ENCODE measurements at regions not wholly inside any gene's neighbourhood (a gene's known extent, or its start where the extent isn't known, plus 50 kb on each side); places are given as distances from the start of the nearest gene placed in this dataset.

DNA sequence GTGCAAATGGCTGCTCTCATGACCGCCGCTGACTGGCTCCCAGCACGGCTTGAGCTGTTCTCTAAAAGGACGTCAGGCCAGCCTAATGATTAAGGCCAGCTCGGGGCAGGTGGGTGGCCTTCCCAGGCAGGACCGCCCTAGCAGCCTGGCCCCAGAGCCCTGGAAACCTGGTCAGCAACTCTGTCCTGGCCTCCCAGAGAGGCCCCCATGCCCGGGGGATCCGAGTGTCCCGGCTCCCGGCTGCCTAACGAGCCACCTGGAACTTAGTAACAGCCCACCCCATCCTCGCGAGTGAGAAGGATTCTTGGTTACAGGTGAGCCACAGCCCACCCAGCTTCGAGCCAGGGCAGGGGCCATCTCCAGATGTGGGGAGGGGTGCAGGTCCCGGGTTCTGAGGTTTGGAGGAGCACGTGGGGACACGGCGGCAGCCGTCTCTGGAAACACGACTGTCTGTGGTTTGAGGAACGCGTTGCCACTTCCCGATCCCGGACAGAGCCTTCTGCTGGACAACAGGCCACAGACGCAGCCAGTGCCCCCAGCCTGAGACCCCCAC lies 73.8 kb upstream of the FBRSL1 start:
- no peak for DNase-seq
- Histone ChIP-seq H2AFZ (ENCODE audit: low read depth) (no peak overlapping the region), H3K27me3 (ENCODE audit: insufficient read depth) (peaks cover 48% of the 10 kb centered on the region), H3F3A (replicated peaks; ENCODE audit: insufficient read depth) (no peaks in the 10 kb centered on the region), H3K4me3 (ENCODE audit: low read depth in 2 of 2, low read length in 1 of 2) (no peak overlapping the region), H3K36me3 (replicated peaks in 1 of 2; ENCODE audit: control insufficient read depth in 1 of 2, insufficient read depth in 2 of 2, low read length in 1 of 2) (no peaks in the 10 kb centered on the region), H3K4me2 (no peak overlapping the region), H3K27ac (ENCODE audit: low read depth in 2 of 2, low read length in 1 of 2) (no peak overlapping the region), H3K9me3 (no peaks in the 10 kb centered on the region), H3K9me2 (no peaks in the 10 kb centered on the region), H3K9ac (no peak overlapping the region), H3K79me2 (ENCODE audit: insufficient read depth) (no peaks in the 10 kb centered on the region), H3K4me1 (ENCODE audit: control insufficient read depth in 1 of 2, insufficient read depth in 2 of 2, low read depth in 1 of 2, low read length in 1 of 2) (no peaks in the 10 kb centered on the region; a peak in 1 of 4 replicates), H4K20me1 (ENCODE audit: insufficient read depth) (no peaks in the 10 kb centered on the region)
- TF ChIP-seq TEAD4 (IDR thresholded peaks at IDR 0.05; ENCODE audit: borderline replicate concordance, insufficient read depth) (no peak), FOXM1 (IDR thresholded peaks at IDR 0.05; ENCODE audit: low read depth) (no peak), GATA2 (CRISPR knock-in tag; IDR thresholded peaks at IDR 0.05) (no peak)
- WGBS (ENCODE audit: low lambda C conversion rate), result 74% methylated on average over 19 of the region's 25 CpGs
- POLR2A ChIA-PET, result interaction anchor here (0.6 kb wide), 1 partner anchor 143 kb away, joined by 3 read pairs; no protein-coding TSS in a partner anchor
- CTCF ChIA-PET, result interaction anchor here (1.1 to 8.2 kb wide), 27 partner anchors 9 to 271 kb away, joined by 3 to 149 read pairs (median 9); partner anchors contain the start of genes LRCOL1 and P2RX2

DNA sequence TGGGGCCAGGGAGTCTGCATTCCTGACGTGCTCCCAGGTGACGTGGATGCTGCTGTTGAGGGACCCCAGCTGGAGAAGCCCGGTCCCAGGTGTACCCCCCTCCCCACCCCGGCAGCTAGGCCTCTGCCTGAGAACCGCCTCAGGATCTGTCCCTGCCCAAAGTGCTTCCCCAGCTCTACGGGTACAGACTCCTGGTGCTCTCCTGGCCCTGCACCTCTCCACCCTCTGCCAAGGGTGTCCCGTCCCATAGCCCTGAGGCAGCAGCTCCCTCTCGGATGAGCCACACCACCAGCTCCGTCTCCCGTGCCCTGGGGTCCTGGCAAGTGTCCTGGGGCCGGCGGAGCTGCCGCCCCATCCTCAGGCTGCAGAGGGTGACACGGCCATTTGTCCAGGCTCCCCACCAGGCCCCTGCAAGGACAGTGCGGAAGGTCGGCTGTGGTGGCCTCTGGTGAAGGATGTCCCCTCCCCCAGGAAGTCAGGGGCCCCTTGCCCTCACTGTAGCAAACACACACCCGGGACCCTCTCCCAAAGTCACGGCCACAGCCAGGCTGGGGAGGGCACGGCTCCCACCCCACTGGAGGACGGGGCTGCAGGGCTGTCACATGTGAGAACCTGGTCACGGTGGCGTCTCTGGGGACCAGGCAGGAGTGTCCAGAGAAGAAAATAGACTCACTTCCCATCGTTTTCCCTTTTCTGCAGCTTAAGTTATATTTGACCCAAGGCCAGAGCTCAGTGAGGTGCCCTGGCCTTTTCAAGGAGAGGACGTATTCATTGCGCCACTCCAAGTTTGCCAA lies 74.4 kb upstream of the FBRSL1 start:
- no peak overlapping the region for H3K27ac ChIP-seq (ENCODE audit: low read depth in 2 of 2, low read length in 1 of 2)
- no peaks in the 10 kb centered on the region for H3K36me3 ChIP-seq (replicated peaks in 1 of 2; ENCODE audit: control insufficient read depth in 1 of 2, insufficient read depth in 2 of 2, low read length in 1 of 2)
- H3K9me2 ChIP-seq, result no peaks in the 10 kb centered on the region
- H3K4me2 ChIP-seq, result peak overlapping the region; percentile 46; the same call in 1 of the 2 replicates
- ChIA-PET CTCF (interaction anchor here (0.6 to 8.2 kb wide), 74 partner anchors 8 to 347 kb away, joined by 3 to 149 read pairs (median 5); partner anchors contain the start of genes LRCOL1 and P2RX2), POLR2A (interaction anchor here (0.6 to 1.2 kb wide), 2 partner anchors 144 to 146 kb away, joined by 3 read pairs; no protein-coding TSS in a partner anchor)
- no peak overlapping the region for H3K9ac ChIP-seq
- no peak for DNase-seq
- H3F3A ChIP-seq (replicated peaks; ENCODE audit: insufficient read depth), result no peaks in the 10 kb centered on the region
- H3K27me3 ChIP-seq (ENCODE audit: insufficient read depth), result peaks cover 44% of the 10 kb centered on the region
- no peak overlapping the region for H2AFZ ChIP-seq (ENCODE audit: low read depth)
- no peaks in the 10 kb centered on the region for H3K9me3 ChIP-seq
- TF ChIP-seq, protein P1, sequence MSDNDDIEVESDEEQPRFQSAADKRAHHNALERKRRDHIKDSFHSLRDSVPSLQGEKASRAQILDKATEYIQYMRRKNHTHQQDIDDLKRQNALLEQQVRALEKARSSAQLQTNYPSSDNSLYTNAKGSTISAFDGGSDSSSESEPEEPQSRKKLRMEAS (IDR thresholded peaks at IDR 0.05; ENCODE audit: low read depth), result no peak
- TF ChIP-seq FOXM1 (IDR thresholded peaks at IDR 0.05; ENCODE audit: low read depth) (no peak), RFX5 (IDR thresholded peaks at IDR 0.05; ENCODE audit: low read length) (no peak), YY1 (IDR thresholded peaks at IDR 0.05; ENCODE audit: low read depth) (no peak)
- TF ChIP-seq, protein P2, sequence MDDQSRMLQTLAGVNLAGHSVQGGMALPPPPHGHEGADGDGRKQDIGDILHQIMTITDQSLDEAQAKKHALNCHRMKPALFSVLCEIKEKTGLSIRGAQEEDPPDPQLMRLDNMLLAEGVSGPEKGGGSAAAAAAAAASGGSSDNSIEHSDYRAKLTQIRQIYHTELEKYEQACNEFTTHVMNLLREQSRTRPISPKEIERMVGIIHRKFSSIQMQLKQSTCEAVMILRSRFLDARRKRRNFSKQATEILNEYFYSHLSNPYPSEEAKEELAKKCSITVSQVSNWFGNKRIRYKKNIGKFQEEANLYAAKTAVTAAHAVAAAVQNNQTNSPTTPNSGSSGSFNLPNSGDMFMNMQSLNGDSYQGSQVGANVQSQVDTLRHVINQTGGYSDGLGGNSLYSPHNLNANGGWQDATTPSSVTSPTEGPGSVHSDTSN (IDR thresholded peaks at IDR 0.05), result no peak
- H3K4me3 ChIP-seq (ENCODE audit: low read depth in 2 of 2, low read length in 1 of 2), result no peak overlapping the region
- no peaks in the 10 kb centered on the region for H4K20me1 ChIP-seq (ENCODE audit: insufficient read depth)
- no peaks in the 10 kb centered on the region; a peak in 1 of 4 replicates for H3K4me1 ChIP-seq (ENCODE audit: control insufficient read depth in 1 of 2, insufficient read depth in 2 of 2, low read depth in 1 of 2, low read length in 1 of 2)
- WGBS (ENCODE audit: low lambda C conversion rate), result 63% methylated on average over 7 of the region's 25 CpGs
- no peaks in the 10 kb centered on the region for H3K79me2 ChIP-seq (ENCODE audit: insufficient read depth)
